Caco-2 (cell line): ENCODE measurements at regions not wholly inside any gene's neighbourhood (a gene's known extent, or its start where the extent isn't known, plus 50 kb on each side); places are given as distances from the start of the nearest gene placed in this dataset.

Experiments
- BruUV-seq: library from RNA; stranded (reverse); fragments of 400-500 nt; replicated peaks from 2 replicates; lab custom pipeline; 2021; lab: Mats Ljungman, UMichigan
- CTCF ChIA-PET: fragments of 300-600 bp; sonication (Branson Sonifier 250); formaldehyde crosslinking; loops from one replicate; lab custom pipeline; 2022; ENCODE audit warnings: antibody characterized with exemption; lab: Charles Lee
- POLR2A ChIA-PET: fragments of 300-600 bp; sonication (Branson Sonifier 250); formaldehyde crosslinking; loops from one replicate; lab custom pipeline; 2022; ENCODE audit warnings: antibody characterized with exemption; lab: Charles Lee
- DNase-seq, 2 experiments: peaks; one replicate each; pipeline versions ENCODE4 v3.0.0 to v3.0.0-alpha.2; 2020 to 2022
- H3K27me3 ChIP-seq: replicated peaks from 2 replicates; pipeline ENCODE4 v1.6.0; 2011; ENCODE audit warnings: low read length; ENCODE audit not compliant: control insufficient read depth, insufficient read depth
- H3K36me3 ChIP-seq: 2 replicates; pipeline ENCODE4 v1.5.1; 2011; ENCODE audit warnings: low read length; ENCODE audit not compliant: control insufficient read depth, insufficient read depth
- H3K4me1 ChIP-seq: fragments of 250-450 bp; sonication (Bioruptor Pico); 2 replicates; pipeline ENCODE4 v1.5.1; 2020; ENCODE audit warnings: mild to moderate bottlenecking
- H3K4me3 ChIP-seq: 2 replicates; pipeline ENCODE4 v1.5.1; 2011; ENCODE audit warnings: low read depth, mild to moderate bottlenecking, control low read depth, low read length
- H3K9me3 ChIP-seq: fragments of 250-450 bp; sonication (Bioruptor Pico); 2 replicates; pipeline ENCODE4 v1.5.1; 2020; ENCODE audit warnings: mild to moderate bottlenecking, moderate library complexity
- H3K27ac Mint-ChIP-seq: one replicate; pipeline ENCODE4 v1.8.0; 2022; ENCODE audit warnings: mixed read lengths; ENCODE audit not compliant: unreplicated experiment
- H3K27me3 Mint-ChIP-seq: one replicate; pipeline ENCODE4 v1.8.0; 2022; ENCODE audit warnings: mixed read lengths; ENCODE audit not compliant: insufficient read depth, unreplicated experiment
- H3K36me3 Mint-ChIP-seq: one replicate; pipeline ENCODE4 v1.8.0; 2022; ENCODE audit warnings: mild to moderate bottlenecking, mixed read lengths; ENCODE audit not compliant: insufficient read depth, unreplicated experiment
- H3K4me1 Mint-ChIP-seq: one replicate; pipeline ENCODE4 v1.8.0; 2022; ENCODE audit warnings: low read depth, mixed read lengths; ENCODE audit not compliant: unreplicated experiment
- H3K4me3 Mint-ChIP-seq: one replicate; pipeline ENCODE4 v1.8.0; 2022; ENCODE audit warnings: mild to moderate bottlenecking, moderate library complexity, mixed read lengths; ENCODE audit not compliant: unreplicated experiment
- H3K9me3 Mint-ChIP-seq: one replicate; pipeline ENCODE4 v1.8.0; 2022; ENCODE audit warnings: mixed read lengths; ENCODE audit not compliant: unreplicated experiment
- intact Hi-C: fragments of 100-400 bp; cut with micrococcal nuclease; formaldehyde crosslinking; loops from one replicate; pipeline ENCODE4 v1.10.0; 2022; ENCODE audit not compliant: unreplicated experiment
- TF ChIP-seq, protein P1 (sequence below), 2 experiments: fragments of 200-600 bp in 1 of 2; IDR thresholded peaks; 1 replicate in 1 of 2; 2 replicates in 1 of 2; pipeline versions ENCODE4 v1.5.1 to v1.8.0; 2011 to 2022; ENCODE audit warnings: antibody characterized with exemption in 1 of 2, control low read depth in 1 of 2, inconsistent platforms in 1 of 2, low read depth in 1 of 2, low read length in 1 of 2, mild to moderate bottlenecking in 1 of 2, moderate library complexity in 1 of 2; ENCODE audit not compliant: insufficient read depth in 1 of 2, severe bottlenecking in 1 of 2, unreplicated experiment in 1 of 2

DNA sequence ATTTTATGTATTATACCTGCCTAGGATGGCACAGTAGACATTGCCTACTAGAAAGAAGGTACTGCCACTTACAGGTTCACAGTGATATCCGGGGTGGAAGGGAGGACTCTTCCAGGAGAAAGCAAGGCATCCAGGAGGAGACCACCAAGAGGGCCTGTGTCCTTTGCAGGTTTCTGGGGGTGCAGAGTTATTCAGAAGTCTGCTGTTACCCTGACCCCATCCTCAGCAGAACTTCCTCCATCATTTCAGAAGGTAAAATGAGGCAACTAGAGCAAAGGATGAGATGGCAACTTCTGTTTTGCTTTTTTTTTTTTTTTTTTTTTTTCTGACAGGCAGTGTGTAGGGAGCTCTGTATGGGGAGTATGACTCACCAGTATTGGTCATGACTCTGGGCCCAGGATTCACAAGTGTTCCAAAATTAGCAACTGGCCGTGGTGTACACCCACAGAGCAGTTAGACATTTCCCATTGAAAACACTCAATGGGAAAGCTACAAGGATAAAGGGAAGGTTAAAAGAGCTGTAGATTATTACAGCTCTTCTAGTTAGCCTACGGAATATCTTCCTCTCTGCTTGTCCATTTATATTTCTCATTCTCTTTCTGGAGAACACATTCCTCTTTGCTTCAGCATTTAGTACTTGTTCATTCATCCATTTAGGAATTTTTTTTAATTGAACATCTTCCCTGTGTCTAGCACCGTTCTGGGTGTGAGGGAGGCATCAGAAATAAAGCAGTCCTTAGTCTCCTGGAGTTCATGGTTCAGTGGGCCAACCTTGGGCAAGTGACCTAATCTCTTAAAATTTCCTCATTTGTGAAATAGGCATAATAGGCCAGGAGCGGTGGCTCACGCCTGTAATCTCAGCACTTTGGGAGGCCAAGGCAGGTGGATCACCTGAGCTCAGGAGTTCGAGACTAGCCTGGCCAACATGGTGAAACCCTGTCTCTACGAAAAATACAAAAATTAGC is 50.5 kb upstream of the PPP2R5A start:
- H3K9me3 ChIP-seq = no peaks in the 10 kb centered on the region
- peaks cover 37% of the 10 kb centered on the region for H3K4me1 ChIP-seq
- no TSS peak for BruUV-seq
- H3K36me3 ChIP-seq = no peaks in the 10 kb centered on the region
- TF ChIP-seq, protein P1, sequence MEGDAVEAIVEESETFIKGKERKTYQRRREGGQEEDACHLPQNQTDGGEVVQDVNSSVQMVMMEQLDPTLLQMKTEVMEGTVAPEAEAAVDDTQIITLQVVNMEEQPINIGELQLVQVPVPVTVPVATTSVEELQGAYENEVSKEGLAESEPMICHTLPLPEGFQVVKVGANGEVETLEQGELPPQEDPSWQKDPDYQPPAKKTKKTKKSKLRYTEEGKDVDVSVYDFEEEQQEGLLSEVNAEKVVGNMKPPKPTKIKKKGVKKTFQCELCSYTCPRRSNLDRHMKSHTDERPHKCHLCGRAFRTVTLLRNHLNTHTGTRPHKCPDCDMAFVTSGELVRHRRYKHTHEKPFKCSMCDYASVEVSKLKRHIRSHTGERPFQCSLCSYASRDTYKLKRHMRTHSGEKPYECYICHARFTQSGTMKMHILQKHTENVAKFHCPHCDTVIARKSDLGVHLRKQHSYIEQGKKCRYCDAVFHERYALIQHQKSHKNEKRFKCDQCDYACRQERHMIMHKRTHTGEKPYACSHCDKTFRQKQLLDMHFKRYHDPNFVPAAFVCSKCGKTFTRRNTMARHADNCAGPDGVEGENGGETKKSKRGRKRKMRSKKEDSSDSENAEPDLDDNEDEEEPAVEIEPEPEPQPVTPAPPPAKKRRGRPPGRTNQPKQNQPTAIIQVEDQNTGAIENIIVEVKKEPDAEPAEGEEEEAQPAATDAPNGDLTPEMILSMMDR (IDR thresholded peaks at IDR 0.05; ENCODE audit: insufficient read depth in 1 of 2, low read depth in 1 of 2, low read length in 1 of 2, severe bottlenecking in 1 of 2, unreplicated experiment in 1 of 2) = no peak
- no peak overlapping the region for H3K27ac Mint-ChIP-seq
- ChIA-PET CTCF (interaction anchor here (0.6 kb wide), 1 partner anchor 1784 kb away, joined by 3 read pairs; no protein-coding TSS in a partner anchor), POLR2A (interaction anchor here (0.5 to 0.6 kb wide), 3 partner anchors 51 to 83 kb away, joined by 3 to 8 read pairs (median 7); no protein-coding TSS in a partner anchor)
- DNase-seq = no peak
- H3K27me3 ChIP-seq = no peaks in the 10 kb centered on the region
- no peaks in the 10 kb centered on the region for H3K27me3 Mint-ChIP-seq
- H3K4me3 Mint-ChIP-seq = no peak overlapping the region
- intact Hi-C loops = no loop called here
- H3K4me3 ChIP-seq = no peak overlapping the region
- H3K9me3 Mint-ChIP-seq = no peaks in the 10 kb centered on the region
- H3K4me1 Mint-ChIP-seq = peaks cover 40% of the 10 kb centered on the region
- no peaks in the 10 kb centered on the region for H3K36me3 Mint-ChIP-seq
